ENCODE measurements at regions not wholly inside any gene's neighbourhood (a gene's known extent, or its start where the extent isn't known, plus 50 kb on each side); places are given as distances from the start of the nearest gene placed in this dataset.
"Not testable (repeated sequence)": the region's sequence is repeated elsewhere in the genome, so short reads cannot be mapped to it uniquely, and the experiment has no call there.

GRCh38 chr22:49674479-49675050, 153.1 kb downstream of the BRD1 start:
- no peak for DNase-seq

GRCh38 chr22:49673048-49673447, 154.6 kb downstream of the BRD1 start:
- no peak for DNase-seq

GRCh38 chr22:49672014-49672516, 155.6 kb downstream of the BRD1 start:
- DNase-seq: no peak

- no peak for DNase-seq
Observed at GRCh38 chr22:49671331-49672013, 156.2 kb downstream of the BRD1 start.

- DNase-seq: peak; percentile 12
Observed at GRCh38 chr22:49670456-49671330, 157.0 kb downstream of the BRD1 start.

- DNase-seq: not testable (repeated sequence)
Observed at GRCh38 chr22:49669969-49670455, 157.7 kb downstream of the BRD1 start.

- not testable (repeated sequence) for DNase-seq
Observed at GRCh38 chr22:49669427-49669968, 158.2 kb downstream of the BRD1 start.

- DNase-seq: no peak
Observed at GRCh38 chr22:49668402-49668801, 159.3 kb downstream of the BRD1 start.

- no peak for DNase-seq
Observed at GRCh38 chr22:49667236-49667635, 160.4 kb downstream of the BRD1 start.

GRCh38 chr22:49666146-49666809, 161.4 kb downstream of the BRD1 start:
- no peak for DNase-seq

- no peak for DNase-seq
Observed at GRCh38 chr22:49664891-49665290, 162.8 kb downstream of the BRD1 start.

GRCh38 chr22:49664371-49664881, 163.2 kb downstream of the BRD1 start:
- no peak for DNase-seq

- DNase-seq: no peak
Observed at GRCh38 chr22:49663823-49664222, 163.8 kb downstream of the BRD1 start.

- DNase-seq: no peak
Observed at GRCh38 chr22:49663311-49663711, 164.4 kb downstream of the BRD1 start.

GRCh38 chr22:49662681-49663080, 165.0 kb downstream of the BRD1 start:
- DNase-seq: no peak

GRCh38 chr22:49660794-49661781, 166.6 kb downstream of the BRD1 start:
- DNase-seq: no peak

- DNase-seq: no peak
Observed at GRCh38 chr22:49660321-49660720, 167.4 kb downstream of the BRD1 start.

GRCh38 chr22:49659924-49660315, 167.8 kb downstream of the BRD1 start:
- no peak for DNase-seq

- no peak for DNase-seq
Observed at GRCh38 chr22:49659281-49659923, 168.3 kb downstream of the BRD1 start.

- no peak for DNase-seq
Observed at GRCh38 chr22:49658902-49659280, 168.8 kb downstream of the BRD1 start.
